ENCODE measurements at regions not wholly inside any gene's neighbourhood (a gene's known extent, or its start where the extent isn't known, plus 50 kb on each side); places are given as distances from the start of the nearest gene placed in this dataset.

DNA sequence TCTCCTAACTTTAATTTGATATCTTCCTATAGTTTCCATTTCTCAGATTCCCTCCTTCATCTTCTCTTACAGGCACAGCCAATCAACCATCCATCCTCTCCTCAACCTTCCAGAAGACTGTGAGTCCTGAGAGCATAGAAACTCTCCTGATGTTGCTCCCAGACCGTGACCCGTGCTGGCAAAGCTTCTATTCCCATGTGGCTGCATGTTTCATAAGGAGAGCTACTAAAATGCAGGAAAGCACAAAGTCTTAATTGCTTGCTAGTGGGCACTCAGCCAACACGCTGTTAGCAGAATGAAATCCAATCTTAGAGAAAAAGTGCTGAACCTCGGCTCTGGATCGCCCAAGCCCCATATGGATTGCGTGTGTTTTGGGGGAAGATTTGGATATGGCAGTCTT lies 1244.7 kb upstream of the ZEB2 start:
- TF ChIP-seq GLIS3 (CRISPR knock-in tag; IDR thresholded peaks at IDR 0.05): no peak
- no peak for TF ChIP-seq ZC3H10 (CRISPR knock-in tag; IDR thresholded peaks at IDR 0.05)
- ATAC-seq: no peak

DNA sequence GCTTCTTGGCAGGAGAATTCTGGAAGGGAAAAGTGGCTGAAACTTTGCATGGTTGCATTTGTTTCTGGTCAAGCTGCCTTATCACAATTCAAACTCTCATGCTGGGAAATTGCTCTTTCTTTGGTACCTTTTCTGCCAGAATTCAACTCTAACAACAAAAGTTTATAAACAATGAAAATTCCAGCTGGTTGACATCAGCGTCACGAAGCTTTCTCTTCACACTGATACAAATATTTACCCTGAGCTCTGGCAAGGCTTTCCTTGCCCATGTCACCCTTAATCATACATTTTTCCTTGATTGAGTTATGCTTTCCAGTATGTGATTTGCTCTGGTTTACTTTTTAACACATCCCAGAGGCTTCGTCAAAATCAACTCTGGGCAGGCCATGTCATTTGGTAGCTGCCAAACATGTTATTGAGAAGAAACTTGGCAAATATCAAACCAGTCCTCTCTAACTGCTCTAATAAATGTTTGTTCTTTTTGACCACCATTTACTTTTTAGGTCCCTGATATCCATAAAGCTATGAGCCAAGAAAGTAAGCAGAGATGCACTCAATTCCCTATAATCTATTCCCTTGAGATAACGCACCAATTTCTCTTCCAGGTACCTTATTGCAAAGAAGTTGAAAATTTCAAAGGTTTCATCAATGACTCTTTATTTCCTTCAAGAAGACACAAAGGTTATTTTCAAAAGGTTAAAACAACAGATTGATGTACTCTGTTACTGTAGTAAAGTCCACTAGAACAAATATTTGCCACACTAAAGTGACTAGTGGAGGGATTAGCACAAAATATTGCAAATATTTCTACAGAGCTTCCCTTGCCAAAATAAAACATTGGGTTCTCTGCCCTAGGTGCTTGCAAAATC lies 1241.1 kb upstream of the ZEB2 start:
- peak; percentile 28; the same call in 1 of the 2 replicates for TF ChIP-seq ISL1 (CRISPR knock-in tag; IDR thresholded peaks at IDR 0.05)
- no peak for TF ChIP-seq ESRRG (CRISPR knock-in tag; IDR thresholded peaks at IDR 0.05)
- TF ChIP-seq ZFP3 (CRISPR knock-in tag; IDR thresholded peaks at IDR 0.05): no peak
- no peak for TF ChIP-seq TOX (CRISPR knock-in tag; IDR thresholded peaks at IDR 0.05; ENCODE audit: borderline replicate concordance)
- ATAC-seq: no peak

DNA sequence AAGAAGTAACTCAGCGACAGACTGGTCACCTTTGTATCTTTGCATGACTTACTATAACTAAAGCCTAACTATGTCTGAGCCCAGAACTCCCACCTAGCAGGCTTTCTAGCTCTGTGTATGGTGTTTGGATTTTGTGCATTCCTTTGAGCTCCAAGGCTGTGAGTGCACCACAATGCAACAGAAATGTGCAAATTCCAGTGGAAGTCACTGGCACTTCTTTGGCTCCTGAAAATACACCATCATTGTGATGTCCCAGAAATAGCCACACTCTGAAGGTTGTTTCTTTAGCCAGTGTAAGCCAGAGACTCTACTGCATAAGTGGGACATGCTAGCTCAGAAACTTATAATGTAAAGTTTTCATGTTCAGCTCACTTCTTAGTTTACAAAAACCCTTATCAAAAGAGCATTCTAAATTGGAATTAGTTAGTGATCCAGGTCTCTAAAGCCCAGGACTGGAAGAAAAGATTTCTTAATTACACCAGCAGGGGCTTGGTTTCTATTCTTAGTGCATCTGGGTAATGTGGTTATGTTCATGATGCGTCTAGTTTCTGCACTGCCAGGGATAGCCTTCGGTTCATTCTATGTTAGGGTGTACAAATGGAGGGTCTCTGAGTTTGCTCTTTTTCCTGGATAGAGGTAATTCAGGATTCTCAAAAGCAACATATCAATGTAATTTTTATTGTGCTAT lies 1239.5 kb upstream of the ZEB2 start:
- TF ChIP-seq ZC3H10 (CRISPR knock-in tag; IDR thresholded peaks at IDR 0.05) (no peak), ZNF70 (CRISPR knock-in tag; IDR thresholded peaks at IDR 0.05) (no peak), TOX (CRISPR knock-in tag; IDR thresholded peaks at IDR 0.05; ENCODE audit: borderline replicate concordance) (no peak), BACH2 (CRISPR knock-in tag; IDR thresholded peaks at IDR 0.05; ENCODE audit: borderline replicate concordance) (no peak), PPARA (CRISPR knock-in tag; IDR thresholded peaks at IDR 0.05; ENCODE audit: borderline replicate concordance) (no peak), ZNF8 (CRISPR knock-in tag; IDR thresholded peaks at IDR 0.05) (no peak), ISL1 (CRISPR knock-in tag; IDR thresholded peaks at IDR 0.05) (no peak), ESRRG (CRISPR knock-in tag; IDR thresholded peaks at IDR 0.05) (no peak), SNAI2 (CRISPR knock-in tag; IDR thresholded peaks at IDR 0.05) (no peak), ZNF565 (CRISPR knock-in tag; conservative IDR thresholded peaks at IDR 0.05; ENCODE audit: low read depth) (no peak), GLIS3 (CRISPR knock-in tag; IDR thresholded peaks at IDR 0.05) (no peak), RARB (CRISPR knock-in tag; IDR thresholded peaks at IDR 0.05) (no peak), ZFP3 (CRISPR knock-in tag; IDR thresholded peaks at IDR 0.05) (no peak), CSDC2 (CRISPR knock-in tag; IDR thresholded peaks at IDR 0.05) (no peak), TCF4 (CRISPR knock-in tag; IDR thresholded peaks at IDR 0.05; ENCODE audit: borderline replicate concordance) (no peak), OSR1 (CRISPR knock-in tag; IDR thresholded peaks at IDR 0.05) (no peak)
- TF ChIP-seq, protein P1, sequence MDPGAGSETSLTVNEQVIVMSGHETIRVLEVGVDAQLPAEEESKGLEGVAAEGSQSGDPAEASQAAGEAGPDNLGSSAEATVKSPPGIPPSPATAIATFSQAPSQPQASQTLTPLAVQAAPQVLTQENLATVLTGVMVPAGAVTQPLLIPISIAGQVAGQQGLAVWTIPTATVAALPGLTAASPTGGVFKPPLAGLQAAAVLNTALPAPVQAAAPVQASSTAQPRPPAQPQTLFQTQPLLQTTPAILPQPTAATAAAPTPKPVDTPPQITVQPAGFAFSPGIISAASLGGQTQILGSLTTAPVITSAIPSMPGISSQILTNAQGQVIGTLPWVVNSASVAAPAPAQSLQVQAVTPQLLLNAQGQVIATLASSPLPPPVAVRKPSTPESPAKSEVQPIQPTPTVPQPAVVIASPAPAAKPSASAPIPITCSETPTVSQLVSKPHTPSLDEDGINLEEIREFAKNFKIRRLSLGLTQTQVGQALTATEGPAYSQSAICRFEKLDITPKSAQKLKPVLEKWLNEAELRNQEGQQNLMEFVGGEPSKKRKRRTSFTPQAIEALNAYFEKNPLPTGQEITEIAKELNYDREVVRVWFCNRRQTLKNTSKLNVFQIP (CRISPR knock-in tag; IDR thresholded peaks at IDR 0.05; ENCODE audit: borderline replicate concordance, low read depth): no peak
- TF ChIP-seq, protein P2, sequence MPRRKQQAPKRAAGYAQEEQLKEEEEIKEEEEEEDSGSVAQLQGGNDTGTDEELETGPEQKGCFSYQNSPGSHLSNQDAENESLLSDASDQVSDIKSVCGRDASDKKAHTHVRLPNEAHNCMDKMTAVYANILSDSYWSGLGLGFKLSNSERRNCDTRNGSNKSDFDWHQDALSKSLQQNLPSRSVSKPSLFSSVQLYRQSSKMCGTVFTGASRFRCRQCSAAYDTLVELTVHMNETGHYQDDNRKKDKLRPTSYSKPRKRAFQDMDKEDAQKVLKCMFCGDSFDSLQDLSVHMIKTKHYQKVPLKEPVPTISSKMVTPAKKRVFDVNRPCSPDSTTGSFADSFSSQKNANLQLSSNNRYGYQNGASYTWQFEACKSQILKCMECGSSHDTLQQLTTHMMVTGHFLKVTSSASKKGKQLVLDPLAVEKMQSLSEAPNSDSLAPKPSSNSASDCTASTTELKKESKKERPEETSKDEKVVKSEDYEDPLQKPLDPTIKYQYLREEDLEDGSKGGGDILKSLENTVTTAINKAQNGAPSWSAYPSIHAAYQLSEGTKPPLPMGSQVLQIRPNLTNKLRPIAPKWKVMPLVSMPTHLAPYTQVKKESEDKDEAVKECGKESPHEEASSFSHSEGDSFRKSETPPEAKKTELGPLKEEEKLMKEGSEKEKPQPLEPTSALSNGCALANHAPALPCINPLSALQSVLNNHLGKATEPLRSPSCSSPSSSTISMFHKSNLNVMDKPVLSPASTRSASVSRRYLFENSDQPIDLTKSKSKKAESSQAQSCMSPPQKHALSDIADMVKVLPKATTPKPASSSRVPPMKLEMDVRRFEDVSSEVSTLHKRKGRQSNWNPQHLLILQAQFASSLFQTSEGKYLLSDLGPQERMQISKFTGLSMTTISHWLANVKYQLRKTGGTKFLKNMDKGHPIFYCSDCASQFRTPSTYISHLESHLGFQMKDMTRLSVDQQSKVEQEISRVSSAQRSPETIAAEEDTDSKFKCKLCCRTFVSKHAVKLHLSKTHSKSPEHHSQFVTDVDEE (CRISPR knock-in tag; IDR thresholded peaks at IDR 0.05): no peak
- no peak for ATAC-seq

DNA sequence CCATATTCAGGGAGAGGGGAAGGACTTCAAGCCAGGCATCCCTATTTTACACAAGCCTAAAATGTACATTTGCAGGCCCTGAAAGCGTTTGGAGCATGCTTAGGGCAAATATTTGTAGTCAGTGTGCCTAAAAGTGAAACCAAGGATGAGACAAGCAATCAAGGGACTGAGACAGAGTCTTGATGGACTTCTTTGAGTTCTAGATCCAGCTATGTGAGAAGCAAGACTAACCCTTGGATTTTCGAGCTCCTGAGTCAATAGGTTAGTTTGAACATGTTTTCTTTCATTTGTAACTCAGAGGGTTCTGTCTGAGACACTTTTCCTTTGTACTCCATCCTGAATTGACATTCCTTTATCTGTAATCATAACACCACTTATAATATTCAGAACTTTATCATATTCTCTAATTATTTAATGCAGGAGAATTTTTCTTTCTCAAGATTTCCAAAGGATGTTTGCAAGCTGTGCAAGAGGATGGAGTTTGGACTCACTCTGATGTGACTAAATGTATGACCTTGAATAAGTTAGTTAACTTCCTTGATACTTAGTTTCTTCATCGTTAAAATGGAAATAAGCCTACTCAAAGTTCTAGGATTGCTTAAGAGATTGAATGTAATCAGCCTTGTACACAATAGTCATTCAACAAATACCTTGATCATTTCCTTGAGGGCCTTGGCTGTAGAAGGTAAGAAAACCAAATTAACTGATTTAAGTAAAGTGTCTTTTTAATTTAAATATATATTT lies 1237.8 kb upstream of the ZEB2 start:
- TF ChIP-seq ARNTL (CRISPR knock-in tag; IDR thresholded peaks at IDR 0.05; ENCODE audit: borderline replicate concordance, low read depth) (no peak), TCF4 (CRISPR knock-in tag; IDR thresholded peaks at IDR 0.05; ENCODE audit: borderline replicate concordance) (no peak), TOX (CRISPR knock-in tag; IDR thresholded peaks at IDR 0.05; ENCODE audit: borderline replicate concordance) (no peak), ISL1 (CRISPR knock-in tag; IDR thresholded peaks at IDR 0.05) (no peak), ESRRG (CRISPR knock-in tag; IDR thresholded peaks at IDR 0.05) (no peak), OSR1 (CRISPR knock-in tag; IDR thresholded peaks at IDR 0.05) (no peak), ZNF70 (CRISPR knock-in tag; IDR thresholded peaks at IDR 0.05) (no peak), SNAI2 (CRISPR knock-in tag; IDR thresholded peaks at IDR 0.05) (no peak), ZC3H10 (CRISPR knock-in tag; IDR thresholded peaks at IDR 0.05) (no peak), RARB (CRISPR knock-in tag; IDR thresholded peaks at IDR 0.05) (no peak), ZNF565 (CRISPR knock-in tag; conservative IDR thresholded peaks at IDR 0.05; ENCODE audit: low read depth) (no peak)
- TF ChIP-seq, protein P2 (CRISPR knock-in tag; IDR thresholded peaks at IDR 0.05): no peak
- TF ChIP-seq, protein P3, sequence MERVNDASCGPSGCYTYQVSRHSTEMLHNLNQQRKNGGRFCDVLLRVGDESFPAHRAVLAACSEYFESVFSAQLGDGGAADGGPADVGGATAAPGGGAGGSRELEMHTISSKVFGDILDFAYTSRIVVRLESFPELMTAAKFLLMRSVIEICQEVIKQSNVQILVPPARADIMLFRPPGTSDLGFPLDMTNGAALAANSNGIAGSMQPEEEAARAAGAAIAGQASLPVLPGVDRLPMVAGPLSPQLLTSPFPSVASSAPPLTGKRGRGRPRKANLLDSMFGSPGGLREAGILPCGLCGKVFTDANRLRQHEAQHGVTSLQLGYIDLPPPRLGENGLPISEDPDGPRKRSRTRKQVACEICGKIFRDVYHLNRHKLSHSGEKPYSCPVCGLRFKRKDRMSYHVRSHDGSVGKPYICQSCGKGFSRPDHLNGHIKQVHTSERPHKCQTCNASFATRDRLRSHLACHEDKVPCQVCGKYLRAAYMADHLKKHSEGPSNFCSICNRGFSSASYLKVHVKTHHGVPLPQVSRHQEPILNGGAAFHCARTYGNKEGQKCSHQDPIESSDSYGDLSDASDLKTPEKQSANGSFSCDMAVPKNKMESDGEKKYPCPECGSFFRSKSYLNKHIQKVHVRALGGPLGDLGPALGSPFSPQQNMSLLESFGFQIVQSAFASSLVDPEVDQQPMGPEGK (CRISPR knock-in tag; IDR thresholded peaks at IDR 0.05; ENCODE audit: borderline replicate concordance): no peak
- TF ChIP-seq, protein P1 (CRISPR knock-in tag; IDR thresholded peaks at IDR 0.05; ENCODE audit: borderline replicate concordance, low read depth): no peak
- ATAC-seq: no peak
